HG02884 (cell line): ENCODE measurements at regions not wholly inside any gene's neighbourhood (a gene's known extent, or its start where the extent isn't known, plus 50 kb on each side); places are given as distances from the start of the nearest gene placed in this dataset.

Source experiments
- ATAC-seq: cut with Tn5 transposase; IDR thresholded peaks from one replicate; pipeline ENCODE4 v1.9.1; 2021; ENCODE audit warnings: mild to moderate bottlenecking, moderate library complexity; ENCODE audit not compliant: unreplicated experiment

- no peak for ATAC-seq
Measured at GRCh38 chr18:54531402-54532065, 59.5 kb upstream of the DYNAP start.

GRCh38 chr18:54532222-54532621 lies 58.8 kb upstream of the DYNAP start:
- ATAC-seq: no peak

- no peak for ATAC-seq
Measured at GRCh38 chr18:54532962-54533361, 58.1 kb upstream of the DYNAP start.
